Ovary (tissue), 3 donors: ENCODE measurements at regions not wholly inside any gene's neighbourhood (a gene's known extent, or its start where the extent isn't known, plus 50 kb on each side); places are given as distances from the start of the nearest gene placed in this dataset.

ENCODE experiments used
- POLR2A ChIP-seq: fragments of 450-650 bp; IDR thresholded peaks from one replicate; pipeline ENCODE4 v1.6.1; 2017; ENCODE audit warnings: antibody characterized with exemption, mild to moderate bottlenecking, moderate library complexity
- TF ChIP-seq, protein P1 (sequence below), 3 donors: fragments of 450-650 bp in 2 of 3; fragments of 200-600 bp in 1 of 3; IDR thresholded peaks; one replicate each; pipeline versions ENCODE4 v1.5.1 to v1.8.0; 2016 to 2022; ENCODE audit warnings: antibody characterized with exemption in 3 of 3, mild to moderate bottlenecking in 1 of 3
- donor health status: DM: no; HTN: no; CAD: no.

- TF ChIP-seq, protein P1, sequence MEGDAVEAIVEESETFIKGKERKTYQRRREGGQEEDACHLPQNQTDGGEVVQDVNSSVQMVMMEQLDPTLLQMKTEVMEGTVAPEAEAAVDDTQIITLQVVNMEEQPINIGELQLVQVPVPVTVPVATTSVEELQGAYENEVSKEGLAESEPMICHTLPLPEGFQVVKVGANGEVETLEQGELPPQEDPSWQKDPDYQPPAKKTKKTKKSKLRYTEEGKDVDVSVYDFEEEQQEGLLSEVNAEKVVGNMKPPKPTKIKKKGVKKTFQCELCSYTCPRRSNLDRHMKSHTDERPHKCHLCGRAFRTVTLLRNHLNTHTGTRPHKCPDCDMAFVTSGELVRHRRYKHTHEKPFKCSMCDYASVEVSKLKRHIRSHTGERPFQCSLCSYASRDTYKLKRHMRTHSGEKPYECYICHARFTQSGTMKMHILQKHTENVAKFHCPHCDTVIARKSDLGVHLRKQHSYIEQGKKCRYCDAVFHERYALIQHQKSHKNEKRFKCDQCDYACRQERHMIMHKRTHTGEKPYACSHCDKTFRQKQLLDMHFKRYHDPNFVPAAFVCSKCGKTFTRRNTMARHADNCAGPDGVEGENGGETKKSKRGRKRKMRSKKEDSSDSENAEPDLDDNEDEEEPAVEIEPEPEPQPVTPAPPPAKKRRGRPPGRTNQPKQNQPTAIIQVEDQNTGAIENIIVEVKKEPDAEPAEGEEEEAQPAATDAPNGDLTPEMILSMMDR (IDR thresholded peaks at IDR 0.05), result no peak
- no peak for TF ChIP-seq POLR2A
Measured at GRCh38 chr12:86376052-86376451, 119.9 kb upstream of the MGAT4C start.
